Central memory CD8-positive, alpha-beta T cell (primary cell): ENCODE measurements at regions not wholly inside any gene's neighbourhood (a gene's known extent, or its start where the extent isn't known, plus 50 kb on each side); places are given as distances from the start of the nearest gene placed in this dataset.
"Not testable (repeated sequence)": the region's sequence is repeated elsewhere in the genome, so short reads cannot be mapped to it uniquely, and the experiment has no call there.

Experiments used
- ATAC-seq: fragments of 150-1000 bp; cut with Tn5 transposase; replicated peaks from 2 replicates; pipeline ENCODE4 v1.10.0; 2022; ENCODE audit warnings: mild to moderate bottlenecking, moderate FRiP score, moderate number of reproducible peaks; ENCODE audit not compliant: poor library complexity, severe bottlenecking; ENCODE audit errors: extremely low read depth
- DNase-seq, 2 donors: peaks; one replicate each; pipeline ENCODE4 v3.0.0; 2021; ENCODE audit warnings: low spot score in 2 of 2
- H3K27ac Mint-ChIP-seq: one replicate; pipeline ENCODE4 v1.8.0; 2022; ENCODE audit warnings: low read depth, mild to moderate bottlenecking, moderate library complexity, mixed read lengths
- H3K27me3 Mint-ChIP-seq: one replicate; pipeline ENCODE4 v1.8.0; 2022; ENCODE audit warnings: mixed read lengths
- H3K36me3 Mint-ChIP-seq: one replicate; pipeline ENCODE4 v1.8.0; 2022; ENCODE audit warnings: mild to moderate bottlenecking, moderate library complexity, mixed read lengths; ENCODE audit not compliant: insufficient read depth
- H3K4me1 Mint-ChIP-seq: one replicate; pipeline ENCODE4 v1.8.0; 2022; ENCODE audit warnings: mixed read lengths
- H3K4me3 Mint-ChIP-seq: one replicate; pipeline ENCODE4 v1.8.0; 2022; ENCODE audit warnings: mild to moderate bottlenecking, moderate library complexity, mixed read lengths
- H3K9me3 Mint-ChIP-seq: one replicate; pipeline ENCODE4 v1.8.0; 2022; ENCODE audit warnings: mixed read lengths

GRCh38 chrX:455673-456072 is 69.0 kb upstream of the PPP2R3B start:
- peaks cover 8% of the 10 kb centered on the region for H3K9me3 Mint-ChIP-seq
- no peak for ATAC-seq
- no peak overlapping the region for H3K4me3 Mint-ChIP-seq
- H3K36me3 Mint-ChIP-seq: no peaks in the 10 kb centered on the region
- H3K4me1 Mint-ChIP-seq: no peaks in the 10 kb centered on the region
- no peaks in the 10 kb centered on the region for H3K27me3 Mint-ChIP-seq
- no peak for DNase-seq
- H3K27ac Mint-ChIP-seq: no peak overlapping the region

- Mint-ChIP-seq H3K4me1 (no peaks in the 10 kb centered on the region), H3K27ac (no peak overlapping the region), H3K36me3 (no peaks in the 10 kb centered on the region), H3K4me3 (no peak overlapping the region), H3K27me3 (no peaks in the 10 kb centered on the region), H3K9me3 (peaks cover 8% of the 10 kb centered on the region)
- no peak for DNase-seq
- ATAC-seq: no peak
Measured at GRCh38 chrX:456146-456545, 69.4 kb upstream of the PPP2R3B start.

GRCh38 chrX:456551-457291 is 70.0 kb upstream of the PPP2R3B start:
- Mint-ChIP-seq H3K27me3 (no peaks in the 10 kb centered on the region), H3K27ac (no peak overlapping the region), H3K4me3 (no peak overlapping the region)

GRCh38 chrX:457292-457679 is 70.6 kb upstream of the PPP2R3B start:
- no peaks in the 10 kb centered on the region for H3K27me3 Mint-ChIP-seq
- H3K4me3 Mint-ChIP-seq: no peak overlapping the region
- no peaks in the 10 kb centered on the region for H3K4me1 Mint-ChIP-seq
- DNase-seq: no peak
- peaks cover 20% of the 10 kb centered on the region for H3K9me3 Mint-ChIP-seq
- H3K27ac Mint-ChIP-seq: no peak overlapping the region
- no peak for ATAC-seq
- no peaks in the 10 kb centered on the region for H3K36me3 Mint-ChIP-seq

More at GRCh38 chrX:456551-457291, 70.0 kb upstream of the PPP2R3B start:
- H3K36me3 Mint-ChIP-seq: no peaks in the 10 kb centered on the region
- DNase-seq (no peak), ATAC-seq (no peak)
- no peaks in the 10 kb centered on the region for H3K4me1 Mint-ChIP-seq
- peaks cover 14% of the 10 kb centered on the region for H3K9me3 Mint-ChIP-seq

GRCh38 chrX:458631-459061 is 71.9 kb upstream of the PPP2R3B start:
- peaks cover 23% of the 10 kb centered on the region for H3K9me3 Mint-ChIP-seq
- H3K4me1 Mint-ChIP-seq: no peaks in the 10 kb centered on the region
- H3K27ac Mint-ChIP-seq: no peak overlapping the region
- H3K36me3 Mint-ChIP-seq: no peaks in the 10 kb centered on the region
- DNase-seq: no peak
- no peaks in the 10 kb centered on the region for H3K27me3 Mint-ChIP-seq
- no peak for ATAC-seq
- no peak overlapping the region for H3K4me3 Mint-ChIP-seq

- Mint-ChIP-seq H3K36me3 (no peaks in the 10 kb centered on the region), H3K4me3 (no peak overlapping the region), H3K27ac (no peak overlapping the region), H3K9me3 (peaks cover 23% of the 10 kb centered on the region), H3K4me1 (no peaks in the 10 kb centered on the region), H3K27me3 (no peaks in the 10 kb centered on the region)
- DNase-seq (no peak), ATAC-seq (no peak)
Measured at GRCh38 chrX:459611-460010, 72.9 kb upstream of the PPP2R3B start.

- no peak overlapping the region for H3K4me3 Mint-ChIP-seq
- no peak overlapping the region for H3K27ac Mint-ChIP-seq
- no peaks in the 10 kb centered on the region for H3K36me3 Mint-ChIP-seq
- no peak for DNase-seq
- H3K9me3 Mint-ChIP-seq: peaks cover 23% of the 10 kb centered on the region
- no peaks in the 10 kb centered on the region for H3K4me1 Mint-ChIP-seq
- ATAC-seq: no peak
- no peaks in the 10 kb centered on the region for H3K27me3 Mint-ChIP-seq
Measured at GRCh38 chrX:460116-460515, 73.4 kb upstream of the PPP2R3B start.

GRCh38 chrX:460823-461640 is 74.3 kb upstream of the PPP2R3B start:
- peaks cover 23% of the 10 kb centered on the region for H3K9me3 Mint-ChIP-seq
- H3K4me1 Mint-ChIP-seq: no peaks in the 10 kb centered on the region
- ATAC-seq (no peak), DNase-seq (no peak)
- no peak overlapping the region for H3K4me3 Mint-ChIP-seq
- H3K27me3 Mint-ChIP-seq: no peaks in the 10 kb centered on the region
- H3K36me3 Mint-ChIP-seq: no peaks in the 10 kb centered on the region
- no peak overlapping the region for H3K27ac Mint-ChIP-seq

- H3K27ac Mint-ChIP-seq: no peak overlapping the region
- H3K4me1 Mint-ChIP-seq: no peaks in the 10 kb centered on the region
- no peaks in the 10 kb centered on the region for H3K36me3 Mint-ChIP-seq
- DNase-seq (no peak), ATAC-seq (no peak)
- H3K27me3 Mint-ChIP-seq: no peaks in the 10 kb centered on the region
- H3K9me3 Mint-ChIP-seq: peaks cover 16% of the 10 kb centered on the region
- H3K4me3 Mint-ChIP-seq: no peak overlapping the region
Measured at GRCh38 chrX:462853-463252, 76.1 kb upstream of the PPP2R3B start.

- peaks cover 16% of the 10 kb centered on the region for H3K9me3 Mint-ChIP-seq
- H3K36me3 Mint-ChIP-seq: no peaks in the 10 kb centered on the region
- DNase-seq: no peak
- no peak overlapping the region for H3K4me3 Mint-ChIP-seq
- no peaks in the 10 kb centered on the region for H3K4me1 Mint-ChIP-seq
- no peaks in the 10 kb centered on the region for H3K27me3 Mint-ChIP-seq
- no peak overlapping the region for H3K27ac Mint-ChIP-seq
- ATAC-seq: no peak
Measured at GRCh38 chrX:465418-466215, 78.9 kb upstream of the PPP2R3B start.

GRCh38 chrX:466836-467235 is 80.1 kb upstream of the PPP2R3B start:
- not testable (repeated sequence) for H3K27ac Mint-ChIP-seq, H3K9me3 Mint-ChIP-seq, ATAC-seq, H3K36me3 Mint-ChIP-seq, DNase-seq, H3K27me3 Mint-ChIP-seq, H3K4me3 Mint-ChIP-seq, H3K4me1 Mint-ChIP-seq

GRCh38 chrX:467686-468085 is 81.0 kb upstream of the PPP2R3B start:
- ATAC-seq, H3K4me3 Mint-ChIP-seq, H3K4me1 Mint-ChIP-seq, H3K27ac Mint-ChIP-seq, DNase-seq, H3K36me3 Mint-ChIP-seq, H3K9me3 Mint-ChIP-seq, H3K27me3 Mint-ChIP-seq: not testable (repeated sequence)
